KG1 (cell line): ENCODE measurements at regions not wholly inside any gene's neighbourhood (a gene's known extent, or its start where the extent isn't known, plus 50 kb on each side); places are given as distances from the start of the nearest gene placed in this dataset.

Experiments used
- DNase-seq: peaks from one replicate; lab custom pipeline; 2025; lab: John Stamatoyannopoulos, UW

DNA sequence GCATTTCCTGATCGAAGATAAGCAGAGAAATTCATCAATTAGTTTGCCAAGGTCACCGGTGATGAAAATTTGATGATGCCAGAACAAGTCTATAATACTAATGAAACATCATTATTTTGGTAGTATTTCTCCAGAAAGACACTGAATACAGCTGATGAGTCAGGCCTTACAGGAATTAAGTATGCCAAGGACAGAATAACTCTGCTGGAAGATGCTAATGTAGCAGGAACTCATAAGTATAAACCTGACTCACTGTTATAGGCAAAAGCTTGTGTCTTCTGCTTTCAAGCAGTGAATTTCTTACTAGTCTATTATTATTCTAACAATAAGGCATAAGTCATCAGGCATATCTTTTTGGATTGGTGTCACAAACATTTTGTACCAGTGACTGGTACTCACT lies 1825.1 kb upstream of the IGFBP7 start:
- no peak for DNase-seq

- DNase-seq, result no peak
These were observed 1826.3 kb upstream of the IGFBP7 start for GRCh38 chr4:58936436-58936835.

GRCh38 chr4:58940167-58940566 lies 1830.0 kb upstream of the IGFBP7 start:
- DNase-seq, result no peak

DNA sequence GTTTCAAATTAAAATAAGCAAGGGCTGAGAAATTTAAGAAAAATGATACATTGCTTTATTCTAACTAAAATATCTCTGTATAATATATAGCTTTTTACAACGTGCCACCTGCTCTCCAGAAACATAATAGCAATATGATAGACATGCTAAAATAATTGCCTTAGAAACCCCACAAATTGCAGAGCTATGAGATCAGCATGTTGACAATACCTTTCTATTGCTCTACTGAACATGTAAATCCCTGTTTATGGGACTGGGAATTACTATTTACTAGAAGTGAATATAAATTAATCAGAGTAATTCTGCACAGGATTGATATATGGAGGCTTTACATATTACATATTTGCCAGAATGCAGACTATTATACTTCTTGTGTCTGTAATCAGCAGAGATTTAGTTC lies 1831.1 kb upstream of the IGFBP7 start:
- DNase-seq, result no peak

DNA sequence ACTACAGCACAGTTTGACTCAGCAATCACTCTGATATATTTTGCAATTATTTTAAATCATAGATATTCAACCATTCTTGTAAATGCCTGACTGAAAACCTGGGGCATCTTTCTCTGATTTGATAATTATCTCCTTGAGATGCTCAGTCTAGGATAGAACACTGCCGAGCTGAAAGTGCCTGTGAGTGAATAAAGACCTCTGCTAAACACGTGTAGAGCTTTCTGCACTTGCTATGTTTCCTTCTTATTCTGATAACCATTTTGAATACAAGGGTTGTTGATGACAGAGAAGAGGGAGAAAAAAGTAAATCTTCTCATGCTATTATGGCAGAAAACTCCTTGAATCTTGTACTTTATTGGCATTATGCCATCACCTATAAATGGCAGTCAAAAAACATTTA lies 1843.4 kb upstream of the IGFBP7 start:
- no peak for DNase-seq

GRCh38 chr4:58957711-58958110 lies 1847.5 kb upstream of the IGFBP7 start:
- DNase-seq, result no peak

GRCh38 chr4:58961283-58961682 lies 1851.1 kb upstream of the IGFBP7 start:
- no peak for DNase-seq

GRCh38 chr4:58961925-58962324 lies 1851.7 kb upstream of the IGFBP7 start:
- no peak for DNase-seq

DNA sequence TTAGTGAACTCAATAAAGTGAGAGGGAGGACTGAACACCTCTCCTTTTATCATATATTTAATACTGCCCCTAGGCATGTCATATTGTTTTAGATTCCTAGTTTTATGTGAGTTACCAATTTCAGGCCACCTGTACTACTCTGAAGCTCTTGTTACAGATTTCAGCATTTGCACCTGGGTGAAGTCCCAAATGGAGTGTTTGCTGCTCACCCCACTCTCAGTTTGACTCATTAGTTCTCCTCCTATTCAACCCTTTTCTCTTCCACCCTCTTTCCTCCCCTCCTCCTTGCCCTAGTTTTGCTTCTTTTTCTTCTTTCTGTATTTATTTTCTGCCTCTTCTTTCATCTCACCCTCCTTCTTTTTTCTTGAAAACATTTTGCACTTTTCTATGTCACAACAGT lies 1852.2 kb upstream of the IGFBP7 start:
- DNase-seq, result no peak

DNA sequence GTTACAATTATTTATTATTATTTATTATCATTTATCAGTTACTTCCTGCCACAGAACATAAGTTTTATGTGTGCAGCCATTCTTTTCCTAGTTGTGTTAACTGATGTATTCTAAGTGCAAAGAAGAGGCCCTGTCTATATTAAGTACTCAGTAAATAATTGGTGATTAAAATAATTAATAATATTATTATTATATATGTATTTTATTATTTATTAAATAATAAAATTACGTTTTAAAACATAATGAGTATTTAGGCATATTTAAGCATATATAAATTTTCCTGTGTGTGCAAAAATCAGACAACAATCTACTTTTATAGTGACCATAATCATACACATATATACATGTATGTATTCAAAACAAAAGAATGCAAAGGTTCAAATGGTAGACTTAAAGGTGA lies 1871.6 kb upstream of the IGFBP7 start:
- DNase-seq, result no peak

GRCh38 chr4:58983887-58984286 lies 1873.7 kb upstream of the IGFBP7 start:
- DNase-seq, result no peak

DNA sequence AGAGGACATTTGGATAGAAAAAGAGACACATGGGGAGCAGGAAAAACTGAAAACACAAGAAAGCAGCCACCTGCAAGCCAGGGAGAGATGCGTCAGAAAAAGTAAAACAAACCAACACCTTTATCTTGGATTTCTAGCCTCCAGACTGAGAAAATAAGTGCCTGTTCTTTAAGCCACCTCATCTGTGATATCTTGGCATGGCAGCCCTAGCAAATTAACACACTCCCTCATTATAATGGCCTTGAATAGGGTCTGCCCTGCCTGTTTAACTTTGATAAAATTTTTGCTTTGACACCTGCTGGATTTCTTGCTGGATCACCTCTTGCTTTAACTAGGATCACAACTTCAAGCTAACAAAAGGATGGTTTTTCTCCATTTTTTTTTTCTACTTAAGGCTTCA lies 1892.0 kb upstream of the IGFBP7 start:
- DNase-seq, result no peak

GRCh38 chr4:59024257-59024656 lies 1914.1 kb upstream of the IGFBP7 start:
- DNase-seq, result no peak

DNA sequence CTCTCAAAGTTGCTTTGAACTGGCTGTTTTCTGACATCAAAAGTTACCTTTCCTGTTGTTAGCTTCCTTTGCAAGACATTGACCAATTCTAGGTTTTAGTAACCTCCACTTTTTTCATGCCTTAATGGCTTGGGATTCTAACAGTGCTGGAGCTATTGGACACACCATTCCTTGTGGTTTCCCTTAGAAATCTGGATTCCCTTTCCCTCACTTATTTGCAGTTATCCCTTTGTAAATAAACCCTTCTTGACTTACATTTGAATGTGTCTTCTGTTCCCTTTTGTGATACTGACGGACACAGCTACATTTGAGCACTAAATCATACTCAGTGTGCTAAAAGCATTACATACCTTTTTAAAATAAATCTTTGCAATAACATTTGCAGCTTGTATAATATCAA lies 1927.6 kb upstream of the IGFBP7 start:
- no peak for DNase-seq

GRCh38 chr4:59039046-59039445 lies 1928.9 kb upstream of the IGFBP7 start:
- DNase-seq, result no peak

DNA sequence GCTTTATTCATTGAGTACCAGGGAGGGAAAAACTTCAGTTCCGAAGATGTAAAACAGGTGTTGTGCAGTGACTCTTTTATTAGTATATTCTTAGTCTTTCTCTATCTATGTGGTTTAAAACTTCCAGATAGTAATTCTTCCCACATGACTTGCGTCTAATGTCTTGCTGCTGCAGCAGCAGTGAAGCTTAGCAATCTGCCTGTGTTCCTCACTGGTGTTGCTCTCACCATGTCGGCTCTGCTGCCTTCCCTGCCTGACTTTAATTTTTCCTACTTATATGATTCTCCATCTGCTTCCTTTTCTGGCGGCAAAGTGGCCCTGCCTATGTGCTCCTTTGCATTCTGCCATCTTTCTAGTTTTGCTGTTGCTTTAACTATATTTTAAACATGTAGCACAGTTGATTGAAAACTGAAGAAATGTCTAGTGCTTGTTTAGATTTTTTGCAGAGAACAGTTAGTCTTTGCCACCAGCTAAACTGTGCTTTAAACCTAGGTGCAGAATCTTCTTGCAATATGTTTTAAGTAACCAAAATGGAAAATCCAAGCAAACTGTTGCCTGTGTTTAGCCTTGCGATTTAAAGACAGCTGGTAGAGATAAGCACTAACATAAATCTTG lies 1934.2 kb upstream of the IGFBP7 start:
- DNase-seq, result no peak

DNA sequence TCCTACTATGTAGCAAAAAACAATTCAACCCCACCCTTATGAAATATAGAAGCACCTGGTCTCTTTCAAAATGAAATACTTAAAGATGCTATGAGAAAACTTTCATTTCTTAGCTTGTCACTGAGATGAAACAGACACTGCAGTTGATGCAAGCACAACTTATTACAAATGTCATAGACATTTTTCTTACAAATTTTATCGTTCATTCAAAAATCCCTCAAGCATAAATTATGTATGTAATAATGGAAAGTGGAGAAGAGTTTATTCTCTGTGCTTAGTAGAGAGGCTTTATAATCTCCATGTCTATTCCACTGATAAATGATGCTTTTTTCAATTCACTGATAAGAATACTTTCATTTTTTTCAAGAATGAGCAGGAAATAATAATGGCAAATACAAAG lies 1943.9 kb upstream of the IGFBP7 start:
- no peak for DNase-seq

DNA sequence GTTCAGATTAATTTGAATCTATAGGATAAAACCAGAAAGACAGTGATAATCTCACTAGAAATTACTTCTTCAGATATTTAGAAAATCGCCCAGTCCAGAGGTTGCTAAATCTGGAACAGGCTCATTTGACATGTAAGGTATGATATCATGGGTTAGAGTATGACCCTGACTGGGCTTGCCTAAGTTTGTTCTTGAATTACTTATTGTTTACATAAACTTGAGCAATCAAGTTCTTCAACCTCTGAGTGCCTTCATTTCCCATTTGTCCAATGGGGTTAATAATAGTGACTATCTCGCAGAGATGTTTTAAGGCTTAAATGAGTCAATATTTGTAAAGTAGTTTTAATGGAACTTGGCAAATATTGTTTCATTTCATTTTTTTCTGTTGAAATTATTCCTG lies 1947.6 kb upstream of the IGFBP7 start:
- no peak for DNase-seq

DNA sequence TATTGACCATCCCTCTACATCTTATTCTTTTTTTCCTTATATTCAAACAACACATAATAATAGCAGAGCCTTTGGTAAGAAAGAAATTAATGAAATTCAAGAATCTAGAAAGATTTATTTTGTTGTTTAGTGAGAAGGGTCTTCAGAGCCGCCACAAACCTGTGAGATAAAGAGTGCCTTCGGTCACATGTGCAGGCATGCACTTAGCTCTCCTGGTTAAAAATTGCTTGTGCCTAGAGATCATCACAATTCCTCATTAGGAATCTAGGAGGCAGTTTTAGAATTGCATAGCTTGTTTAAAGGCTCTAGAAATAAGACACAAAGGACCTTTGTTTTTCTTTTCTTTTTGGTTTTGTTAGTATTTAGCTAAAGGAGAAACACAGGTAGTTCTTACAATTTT lies 1948.4 kb upstream of the IGFBP7 start:
- no peak for DNase-seq

DNA sequence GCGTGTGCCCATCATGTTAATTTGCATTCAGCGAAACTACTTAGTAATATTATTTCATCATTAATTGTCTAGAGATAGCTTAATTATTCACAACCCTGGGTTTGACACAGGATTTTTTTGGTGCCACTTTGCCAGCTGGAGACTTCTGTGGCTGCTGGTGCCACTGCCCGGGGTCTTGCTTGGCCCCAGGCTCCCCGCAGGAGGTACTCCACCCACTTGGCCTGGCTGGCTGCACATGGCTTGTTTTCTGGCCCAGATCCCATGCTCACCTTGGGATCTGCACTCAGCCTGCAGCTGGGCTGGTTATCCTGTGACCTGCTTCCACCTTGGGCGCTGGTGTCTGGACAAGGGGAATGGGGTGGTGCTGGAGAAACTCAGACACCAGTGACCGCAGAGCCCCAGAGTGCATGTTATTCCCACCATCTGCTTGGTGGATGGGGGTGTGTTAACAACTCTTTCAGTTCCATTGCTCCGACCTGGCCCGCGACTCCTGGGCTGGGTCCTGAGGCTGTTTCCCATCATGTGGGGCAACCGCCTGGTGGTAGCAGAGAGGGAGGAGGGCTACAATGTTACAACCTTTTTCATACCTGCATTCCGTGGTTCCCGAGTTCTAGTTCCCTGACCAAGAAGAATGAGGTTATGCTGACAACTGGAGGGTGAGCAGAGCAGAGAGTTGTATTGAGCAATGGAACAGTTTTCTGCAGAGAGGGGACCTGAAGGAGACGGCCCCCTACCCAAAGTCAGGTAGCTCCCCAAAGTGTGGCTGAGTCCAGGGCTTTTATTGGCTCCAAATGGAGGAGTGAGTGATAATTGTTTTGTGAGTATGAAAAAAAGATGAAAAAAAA lies 1950.0 kb upstream of the IGFBP7 start:
- DNase-seq, result no peak

- no peak for DNase-seq
These were observed 1950.7 kb upstream of the IGFBP7 start for GRCh38 chr4:59060895-59061294.

- DNase-seq, result no peak
These were observed 1953.0 kb upstream of the IGFBP7 start for GRCh38 chr4:59063015-59063720.

- no peak for DNase-seq
These were observed 1958.7 kb upstream of the IGFBP7 start for GRCh38 chr4:59068722-59069418.
